ENCODE measurements at regions not wholly inside any gene's neighbourhood (a gene's known extent, or its start where the extent isn't known, plus 50 kb on each side); places are given as distances from the start of the nearest gene placed in this dataset.

GRCh38 chr2:200216310-200216709 is 90.2 kb upstream of the SPATS2L start:
- Histone ChIP-seq H3K4me1 (ENCODE audit: insufficient read depth) (no peaks in the 10 kb centered on the region), H3K27ac (ENCODE audit: low read depth) (no peak overlapping the region), H3K4me3 (ENCODE audit: low read depth, low read length) (no peak overlapping the region), H3K36me3 (ENCODE audit: insufficient read depth) (no peaks in the 10 kb centered on the region)
- no peak for DNase-seq (ENCODE audit: extremely low spot score)
- WGBS, result 89% methylated on average over 4 of the region's 4 CpGs

- Histone ChIP-seq H3K36me3 (ENCODE audit: insufficient read depth) (no peaks in the 10 kb centered on the region), H3K4me3 (ENCODE audit: low read depth, low read length) (no peak overlapping the region), H3K4me1 (ENCODE audit: insufficient read depth) (no peaks in the 10 kb centered on the region), H3K27ac (ENCODE audit: low read depth) (no peak overlapping the region)
- no peak for DNase-seq (ENCODE audit: extremely low spot score)
- WGBS, result 95% methylated on average over 1 of the region's 1 CpG
Measured at GRCh38 chr2:200217320-200217719, 89.2 kb upstream of the SPATS2L start.

GRCh38 chr2:200218645-200219044 is 87.8 kb upstream of the SPATS2L start:
- H3K4me3 ChIP-seq (ENCODE audit: low read depth, low read length), result no peak overlapping the region
- H3K27ac ChIP-seq (ENCODE audit: low read depth), result no peak overlapping the region
- WGBS, result 81% methylated on average over 1 of the region's 1 CpG
- H3K36me3 ChIP-seq (ENCODE audit: insufficient read depth), result no peaks in the 10 kb centered on the region
- no peaks in the 10 kb centered on the region for H3K4me1 ChIP-seq (ENCODE audit: insufficient read depth)
- DNase-seq (ENCODE audit: extremely low spot score), result no peak

GRCh38 chr2:200219309-200220113 is 87.0 kb upstream of the SPATS2L start:
- WGBS, result 47% methylated on average over 3 of the region's 3 CpGs
- DNase-seq (ENCODE audit: extremely low spot score), result no peak
- H3K4me3 ChIP-seq (ENCODE audit: low read depth, low read length), result no peak overlapping the region

GRCh38 chr2:200220251-200220650 is 86.2 kb upstream of the SPATS2L start:
- Histone ChIP-seq H3K36me3 (ENCODE audit: insufficient read depth) (no peaks in the 10 kb centered on the region), H3K27ac (ENCODE audit: low read depth) (no peak overlapping the region), H3K4me3 (ENCODE audit: low read depth, low read length) (no peak overlapping the region), H3K4me1 (ENCODE audit: insufficient read depth) (no peaks in the 10 kb centered on the region)
- WGBS, result 54% methylated on average over 4 of the region's 4 CpGs
- no peak for DNase-seq (ENCODE audit: extremely low spot score)

More at GRCh38 chr2:200219309-200220113, 87.0 kb upstream of the SPATS2L start:
- Histone ChIP-seq H3K27ac (ENCODE audit: low read depth) (no peak overlapping the region), H3K4me1 (ENCODE audit: insufficient read depth) (no peaks in the 10 kb centered on the region), H3K36me3 (ENCODE audit: insufficient read depth) (no peaks in the 10 kb centered on the region)

- Histone ChIP-seq H3K27ac (ENCODE audit: low read depth) (no peak overlapping the region), H3K36me3 (ENCODE audit: insufficient read depth) (no peaks in the 10 kb centered on the region), H3K4me3 (ENCODE audit: low read depth, low read length) (no peak overlapping the region), H3K4me1 (ENCODE audit: insufficient read depth) (no peaks in the 10 kb centered on the region)
- 92% methylated on average over 4 of the region's 4 CpGs for WGBS
- DNase-seq (ENCODE audit: extremely low spot score), result no peak
Measured at GRCh38 chr2:200221055-200221955, 85.2 kb upstream of the SPATS2L start.

- DNase-seq (ENCODE audit: extremely low spot score), result no peak
- no peak overlapping the region for H3K27ac ChIP-seq (ENCODE audit: low read depth)
- no peaks in the 10 kb centered on the region for H3K4me1 ChIP-seq (ENCODE audit: insufficient read depth)
- 53% methylated on average over 7 of the region's 7 CpGs for WGBS
- H3K36me3 ChIP-seq (ENCODE audit: insufficient read depth), result no peaks in the 10 kb centered on the region
- H3K4me3 ChIP-seq (ENCODE audit: low read depth, low read length), result no peak overlapping the region
Measured at GRCh38 chr2:200222791-200223190, 83.7 kb upstream of the SPATS2L start.

- Histone ChIP-seq H3K36me3 (ENCODE audit: insufficient read depth) (no peaks in the 10 kb centered on the region), H3K4me1 (ENCODE audit: insufficient read depth) (no peaks in the 10 kb centered on the region), H3K4me3 (ENCODE audit: low read depth, low read length) (no peak overlapping the region), H3K27ac (ENCODE audit: low read depth) (no peak overlapping the region)
- no peak for DNase-seq (ENCODE audit: extremely low spot score)
- 68% methylated on average over 3 of the region's 3 CpGs for WGBS
Measured at GRCh38 chr2:200223205-200223784, 83.2 kb upstream of the SPATS2L start.

GRCh38 chr2:200225951-200226350 is 80.5 kb upstream of the SPATS2L start:
- 55% methylated on average over 5 of the region's 5 CpGs for WGBS
- H3K4me3 ChIP-seq (ENCODE audit: low read depth, low read length), result no peak overlapping the region
- no peak overlapping the region for H3K27ac ChIP-seq (ENCODE audit: low read depth)
- H3K4me1 ChIP-seq (ENCODE audit: insufficient read depth), result no peaks in the 10 kb centered on the region
- DNase-seq (ENCODE audit: extremely low spot score), result no peak
- no peaks in the 10 kb centered on the region for H3K36me3 ChIP-seq (ENCODE audit: insufficient read depth)

GRCh38 chr2:200226451-200227426 is 79.8 kb upstream of the SPATS2L start:
- H3K4me1 ChIP-seq (ENCODE audit: insufficient read depth), result no peaks in the 10 kb centered on the region
- no peak for DNase-seq (ENCODE audit: extremely low spot score)
- H3K36me3 ChIP-seq (ENCODE audit: insufficient read depth), result no peaks in the 10 kb centered on the region
- H3K4me3 ChIP-seq (ENCODE audit: low read depth, low read length), result no peak overlapping the region
- WGBS, result 67% methylated on average over 6 of the region's 6 CpGs
- H3K27ac ChIP-seq (ENCODE audit: low read depth), result no peak overlapping the region

GRCh38 chr2:200230716-200231115 is 75.8 kb upstream of the SPATS2L start:
- Histone ChIP-seq H3K4me1 (ENCODE audit: insufficient read depth) (no peaks in the 10 kb centered on the region), H3K27ac (ENCODE audit: low read depth) (no peak overlapping the region), H3K4me3 (ENCODE audit: low read depth, low read length) (no peak overlapping the region), H3K36me3 (ENCODE audit: insufficient read depth) (no peaks in the 10 kb centered on the region)
- WGBS, result 79% methylated on average over 1 of the region's 1 CpG
- DNase-seq (ENCODE audit: extremely low spot score), result no peak

GRCh38 chr2:200235533-200235932 is 71.0 kb upstream of the SPATS2L start:
- WGBS, result 95% methylated on average over 1 of the region's 1 CpG
- H3K4me3 ChIP-seq (ENCODE audit: low read depth, low read length), result no peak overlapping the region
- no peak for DNase-seq (ENCODE audit: extremely low spot score)
- H3K36me3 ChIP-seq (ENCODE audit: insufficient read depth), result no peaks in the 10 kb centered on the region
- no peak overlapping the region for H3K27ac ChIP-seq (ENCODE audit: low read depth)
- H3K4me1 ChIP-seq (ENCODE audit: insufficient read depth), result no peaks in the 10 kb centered on the region

GRCh38 chr2:200239216-200239615 is 67.3 kb upstream of the SPATS2L start:
- no peak overlapping the region for H3K4me3 ChIP-seq (ENCODE audit: low read depth, low read length)
- no peaks in the 10 kb centered on the region for H3K36me3 ChIP-seq (ENCODE audit: insufficient read depth)
- H3K27ac ChIP-seq (ENCODE audit: low read depth), result no peak overlapping the region
- H3K4me1 ChIP-seq (ENCODE audit: insufficient read depth), result no peaks in the 10 kb centered on the region
- no peak for DNase-seq (ENCODE audit: extremely low spot score)
- 51% methylated on average over 2 of the region's 2 CpGs for WGBS
